Fibroblast of skin of right biceps (primary cell): ENCODE measurements at regions not wholly inside any gene's neighbourhood (a gene's known extent, or its start where the extent isn't known, plus 50 kb on each side); places are given as distances from the start of the nearest gene placed in this dataset.
"Not testable (repeated sequence)": the region's sequence is repeated elsewhere in the genome, so short reads cannot be mapped to it uniquely, and the experiment has no call there.

Source experiments
- DNase-seq: peaks from one replicate; pipeline ENCODE4 v3.0.0-alpha.2; 2013

DNA sequence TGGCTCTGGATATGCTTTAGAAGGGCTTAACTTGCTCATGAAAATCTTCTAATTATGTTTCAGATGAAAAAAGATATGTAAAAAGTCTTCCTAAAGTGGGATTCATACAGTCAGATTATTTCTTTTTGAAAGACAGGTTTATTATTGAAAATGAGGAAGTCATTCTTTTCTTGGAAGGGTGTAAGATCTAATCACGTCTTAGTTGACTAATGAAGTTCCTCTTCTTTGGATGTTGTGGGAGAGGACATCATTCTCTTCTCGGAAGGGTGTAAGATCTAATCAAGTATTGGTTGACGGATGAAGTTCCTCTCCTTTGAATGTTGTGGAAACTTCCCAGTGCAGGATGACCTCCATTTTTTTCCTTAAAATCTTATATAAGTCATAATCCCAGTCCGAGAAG is 74.9 kb downstream of the ALG10 start:
- DNase-seq: no peak

GRCh38 chr12:34105392-34105933 is 83.2 kb downstream of the ALG10 start:
- no peak for DNase-seq

DNA sequence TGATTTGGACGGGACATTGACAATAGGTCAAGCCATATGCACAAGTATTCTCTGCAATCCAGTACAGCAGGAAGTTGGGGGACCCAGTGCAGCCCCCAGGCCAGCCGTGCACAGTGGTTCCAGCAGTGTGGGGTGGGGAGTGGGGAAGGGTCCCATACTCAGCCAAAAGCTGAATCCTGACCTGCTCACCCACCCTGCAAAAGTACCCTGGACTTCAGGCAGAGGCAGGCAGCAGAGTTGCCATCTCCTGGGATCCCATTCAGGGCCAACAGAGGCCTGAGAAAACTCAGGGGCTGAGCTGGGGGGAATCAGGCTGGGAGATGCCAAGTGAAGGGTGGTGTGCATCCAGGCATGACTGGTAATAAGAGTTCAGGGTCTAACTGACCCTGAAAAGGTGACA is 83.9 kb downstream of the ALG10 start:
- no peak for DNase-seq

DNA sequence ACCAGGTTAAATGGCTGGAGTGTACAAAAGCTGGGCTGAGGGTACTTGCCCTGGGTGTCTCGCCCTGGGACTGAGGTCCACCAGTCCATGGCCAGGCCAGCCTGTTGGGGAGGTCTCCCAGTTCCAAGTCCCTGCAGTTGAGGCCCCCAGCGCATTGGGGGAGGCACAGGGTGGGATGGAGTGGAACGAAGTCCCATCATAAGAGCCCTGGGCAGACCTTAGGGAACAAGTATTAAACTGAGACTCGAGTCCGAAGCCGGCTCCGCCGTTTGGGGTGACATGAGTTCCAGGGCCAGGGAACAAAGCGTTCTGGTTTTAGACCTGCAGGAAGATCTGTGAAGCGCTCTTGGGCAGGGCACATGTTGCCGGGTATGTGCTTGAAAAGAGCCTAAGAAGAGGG is 84.7 kb downstream of the ALG10 start:
- no peak for DNase-seq

- DNase-seq: no peak
Measured at GRCh38 chr12:34107781-34108404, 85.6 kb downstream of the ALG10 start.

DNA sequence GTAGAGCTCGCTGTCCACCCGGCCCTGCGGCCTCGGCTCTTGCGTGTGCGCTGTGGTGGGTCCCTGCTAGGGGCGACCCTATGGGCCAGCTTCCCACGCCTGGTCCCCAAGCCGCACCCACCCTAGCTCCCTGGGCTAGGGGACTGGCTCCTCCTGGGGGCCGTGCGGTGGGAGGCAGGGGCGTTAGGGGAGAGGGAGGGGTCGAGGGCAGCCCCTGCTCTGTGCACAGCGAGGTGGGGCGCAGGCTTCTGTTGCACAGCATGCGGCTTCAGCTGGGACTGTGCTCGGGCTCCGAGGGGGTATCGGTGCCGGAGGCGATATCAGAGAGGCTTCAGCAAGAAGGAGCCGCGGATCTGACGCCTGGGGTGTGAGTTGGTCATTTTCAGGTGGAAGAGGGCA is 86.1 kb downstream of the ALG10 start:
- no peak for DNase-seq

- no peak for DNase-seq
Measured at GRCh38 chr12:34108967-34109366, 86.7 kb downstream of the ALG10 start.

DNA sequence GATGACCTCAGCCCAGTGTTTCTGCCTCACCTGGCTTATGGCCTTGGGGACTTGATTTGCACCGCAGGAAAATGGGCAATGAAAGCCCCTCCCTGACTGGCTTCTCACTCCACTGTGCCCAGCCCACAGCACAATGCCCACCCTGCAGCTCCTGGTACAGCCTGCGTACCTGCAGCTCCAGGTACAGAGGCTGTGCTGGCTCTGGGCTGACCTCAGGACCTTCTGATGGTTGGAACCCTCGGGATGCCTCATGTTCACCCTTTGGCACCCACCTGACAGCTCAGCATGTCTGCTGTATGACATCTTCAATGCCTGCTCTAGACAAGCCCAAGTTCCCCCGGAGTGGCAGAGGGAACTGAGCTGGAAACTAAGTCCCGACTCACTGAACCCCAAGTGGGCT is 87.1 kb downstream of the ALG10 start:
- DNase-seq: no peak

- not testable (repeated sequence) for DNase-seq
Measured at GRCh38 chr12:34109909-34110531, 87.7 kb downstream of the ALG10 start.

- no peak for DNase-seq
Measured at GRCh38 chr12:34119366-34119765, 97.1 kb downstream of the ALG10 start.

DNA sequence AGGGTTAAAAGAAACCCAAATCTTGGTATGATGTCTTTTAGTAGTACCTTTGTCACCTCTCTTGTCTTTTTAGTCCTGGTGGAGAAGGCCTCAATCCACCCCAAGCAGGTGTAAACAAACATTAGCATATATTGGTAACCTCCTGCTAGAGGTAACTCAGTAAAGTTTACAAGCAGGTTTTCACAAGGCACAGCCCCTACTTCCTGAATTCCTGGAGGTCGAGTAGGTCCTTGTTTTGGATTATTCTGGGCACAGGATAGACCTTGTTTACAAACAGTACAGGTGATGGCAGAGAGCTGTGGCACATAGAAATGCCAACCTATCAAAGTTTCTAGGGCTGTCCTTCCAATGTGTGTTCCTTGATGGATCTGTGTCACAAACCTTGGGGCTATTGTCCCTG is 99.1 kb downstream of the ALG10 start:
- no peak for DNase-seq

GRCh38 chr12:34123092-34123491 is 100.8 kb downstream of the ALG10 start:
- peak; percentile 9 for DNase-seq

DNA sequence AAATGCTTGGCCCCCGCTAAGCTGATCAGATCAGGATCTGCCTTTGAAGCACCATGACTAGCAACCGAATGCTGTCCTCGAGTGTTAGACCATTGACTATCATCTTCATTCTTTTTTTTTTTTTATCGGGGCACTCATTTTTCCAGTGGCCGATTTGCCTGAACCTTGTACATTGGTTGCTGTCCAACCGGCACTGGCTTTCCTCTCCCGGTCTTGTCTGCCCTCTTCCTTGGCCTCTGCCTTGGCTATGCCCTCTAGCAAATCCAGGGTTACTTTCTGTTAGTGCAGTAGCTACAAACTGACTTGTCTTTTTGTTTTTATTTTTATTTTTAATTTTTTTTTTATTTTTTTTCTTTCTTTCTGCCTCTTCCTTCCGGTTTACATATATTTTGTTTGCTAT is 102.3 kb downstream of the ALG10 start:
- no peak for DNase-seq

- DNase-seq: no peak
Measured at GRCh38 chr12:34126239-34126641, 103.9 kb downstream of the ALG10 start.

GRCh38 chr12:34126805-34127204 is 104.5 kb downstream of the ALG10 start:
- no peak for DNase-seq

DNA sequence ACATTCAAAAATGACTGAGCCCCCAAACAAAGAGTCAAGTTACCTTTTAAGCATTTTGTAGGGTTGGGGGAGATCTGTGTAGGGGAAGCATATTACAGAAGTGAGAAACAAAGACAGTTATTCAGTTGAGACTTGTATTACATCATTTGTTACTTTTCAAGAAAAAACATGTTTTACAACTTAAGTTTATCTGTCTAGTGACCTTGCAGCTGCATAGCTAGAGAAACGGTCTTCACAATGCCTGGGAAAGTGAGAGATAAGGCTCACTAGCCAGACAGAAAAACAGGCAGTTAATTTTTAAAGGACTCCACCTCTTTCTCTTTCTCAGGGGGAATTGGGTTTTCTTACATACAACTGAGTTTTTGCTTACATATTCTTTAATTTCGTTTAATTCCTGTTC is 105.1 kb downstream of the ALG10 start:
- not testable (repeated sequence) for DNase-seq

- no peak for DNase-seq
Measured at GRCh38 chr12:34142430-34142829, 120.1 kb downstream of the ALG10 start.

DNA sequence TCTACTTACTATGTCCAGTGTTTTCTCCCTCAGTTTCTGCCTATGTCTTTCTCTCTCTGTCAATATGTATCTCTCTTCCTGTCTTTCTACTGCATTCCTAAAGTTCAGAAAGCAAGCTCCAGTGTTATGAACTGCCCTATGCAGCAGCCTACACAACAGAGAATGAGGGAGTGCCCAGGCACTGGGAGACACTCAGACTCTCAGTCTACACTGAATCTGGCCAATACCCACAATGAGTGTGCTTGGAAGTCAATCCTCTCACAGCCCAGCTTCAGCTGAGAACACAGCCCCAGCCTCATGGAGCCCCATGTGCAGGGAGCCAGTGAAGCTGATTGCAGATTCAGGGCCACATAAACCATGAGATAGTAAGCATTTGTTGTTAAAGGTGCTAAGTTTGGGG is 128.7 kb downstream of the ALG10 start:
- DNase-seq: no peak

DNA sequence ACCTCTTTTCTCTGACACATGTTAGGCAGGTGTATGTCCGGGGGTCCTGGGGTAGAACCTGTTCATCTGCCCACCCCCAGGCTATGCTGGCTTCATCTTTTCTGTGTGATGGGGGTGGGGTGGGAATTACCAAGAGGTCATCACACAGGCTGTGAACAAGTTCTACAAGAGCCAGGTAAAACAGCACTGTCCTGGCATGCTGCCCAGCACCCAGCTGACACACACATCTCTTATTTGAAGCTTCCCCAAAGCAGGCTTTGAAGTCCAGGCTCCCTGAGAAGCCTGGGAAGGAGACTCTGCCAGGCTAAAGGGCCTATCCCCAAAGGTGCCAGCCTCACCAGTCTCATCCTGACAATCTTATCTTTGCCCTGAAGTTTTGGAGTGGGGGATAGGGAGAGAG is 141.1 kb downstream of the ALG10 start:
- DNase-seq: no peak

DNA sequence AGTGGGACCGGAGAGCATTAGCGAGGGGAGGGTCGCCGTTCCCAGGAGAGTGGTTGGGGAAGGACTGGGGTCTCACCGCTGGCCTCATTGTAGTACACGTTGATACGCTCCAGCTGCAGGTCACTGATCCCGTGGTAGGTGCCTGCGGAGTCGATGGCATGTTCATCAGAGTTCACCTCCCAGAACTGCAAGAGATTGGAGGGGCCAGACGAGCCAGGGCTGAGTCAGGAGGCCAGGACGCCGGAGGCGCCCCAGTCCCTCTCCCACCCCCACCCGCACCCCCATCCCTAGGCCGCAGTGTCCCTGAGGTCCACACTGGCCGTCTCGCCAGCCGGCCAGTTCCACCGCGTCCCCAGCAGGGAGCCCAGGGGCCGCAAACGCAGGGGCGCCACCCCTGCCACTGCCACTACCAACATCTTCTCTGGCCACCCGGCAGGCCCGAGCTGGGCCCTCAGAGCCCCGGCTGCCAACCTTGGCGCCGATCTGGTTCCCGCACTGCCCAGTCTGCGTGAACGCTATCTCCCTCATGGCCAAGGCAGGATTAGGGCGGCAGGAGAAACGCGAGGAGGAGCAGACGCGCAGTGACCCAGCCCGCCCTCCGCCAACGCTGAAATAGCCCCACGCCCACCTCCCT is 144.2 kb downstream of the ALG10 start:
- no peak for DNase-seq

DNA sequence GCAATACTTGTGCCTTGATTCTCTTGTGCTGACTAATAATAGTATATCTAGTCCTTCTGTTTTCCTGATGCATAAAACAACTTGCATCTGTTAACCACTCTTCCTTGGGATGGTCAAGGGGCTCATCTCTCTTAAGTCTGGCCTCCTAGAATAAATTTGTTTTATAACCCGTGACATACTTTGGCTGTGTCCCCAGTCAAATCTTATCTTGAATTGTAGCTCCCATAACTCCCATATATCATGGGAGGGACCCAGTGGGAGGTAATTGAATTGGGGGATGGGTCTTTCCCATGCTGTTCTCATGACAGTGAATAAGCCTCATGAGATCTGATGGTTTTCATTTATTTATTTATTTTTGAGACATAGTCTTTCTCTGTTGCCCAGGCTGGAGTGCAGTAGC is 146.2 kb downstream of the ALG10 start:
- not testable (repeated sequence) for DNase-seq

- DNase-seq: no peak
Measured at GRCh38 chr12:34186492-34186891, 164.2 kb downstream of the ALG10 start.

DNA sequence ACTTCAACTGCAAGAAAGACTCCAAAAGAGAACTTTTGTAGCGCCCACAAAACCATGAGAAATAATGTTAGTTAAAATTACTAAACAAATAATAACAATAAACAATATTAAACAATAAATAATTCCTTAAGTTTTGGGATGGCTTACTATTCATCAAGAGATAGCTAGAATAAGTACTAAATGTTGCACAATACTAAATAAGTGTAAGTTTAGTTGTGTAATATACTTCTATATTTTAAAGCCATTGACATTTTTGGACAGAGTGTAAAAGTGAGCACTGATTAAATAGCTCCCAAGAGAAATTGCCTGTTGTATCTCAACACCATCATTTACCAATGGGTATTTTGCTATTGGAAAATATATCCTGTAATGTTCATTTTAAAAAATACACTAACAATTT is 166.7 kb downstream of the ALG10 start:
- no peak for DNase-seq

- no peak for DNase-seq
Measured at GRCh38 chr12:34190054-34190453, 167.8 kb downstream of the ALG10 start.
